GM18507 (cell line): ENCODE measurements at regions not wholly inside any gene's neighbourhood (a gene's known extent, or its start where the extent isn't known, plus 50 kb on each side); places are given as distances from the start of the nearest gene placed in this dataset.

Source experiments
- DNase-seq: peaks from one replicate; pipeline ENCODE4 v3.0.0; 2011; ENCODE audit warnings: low read depth; ENCODE audit not compliant: insufficient read length; ENCODE audit errors: extremely low spot score
- FAIRE-seq: peaks from 2 replicates; lab custom pipeline; 2011; peaks lifted over from hg19 to GRCh38; lab: Jason Lieb, UNC

DNA sequence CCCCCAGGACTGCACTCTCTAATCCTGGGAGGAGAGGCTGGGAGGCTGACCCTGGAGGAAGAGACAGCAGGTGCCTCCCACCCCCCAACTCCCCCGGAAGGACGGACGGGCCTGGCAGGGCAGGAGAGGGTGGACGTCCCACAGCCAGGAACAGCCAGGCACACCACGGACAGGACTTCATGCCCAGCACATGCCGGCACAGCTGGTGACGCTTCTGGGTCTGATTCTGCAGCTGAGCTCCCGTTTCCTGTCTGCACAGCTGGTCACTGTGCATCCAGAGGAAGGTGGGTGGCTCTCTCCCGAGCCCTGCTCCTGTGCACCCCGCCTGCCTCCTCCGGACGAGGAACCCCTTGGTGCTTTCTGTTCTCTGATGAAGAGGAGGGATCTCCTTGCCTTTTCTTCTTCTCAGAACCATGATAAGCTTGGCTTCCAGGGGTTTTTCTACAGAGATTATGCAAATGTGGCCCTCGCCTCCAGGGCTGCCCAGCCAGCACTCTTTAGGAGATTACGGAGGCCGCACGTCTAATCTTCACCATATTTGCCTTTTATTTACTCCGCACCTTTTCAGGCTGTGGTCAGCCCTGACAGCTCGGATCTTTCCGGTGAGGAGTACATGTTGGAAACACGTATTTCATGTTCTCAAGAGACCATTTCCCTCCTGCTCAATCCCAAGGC is 1295.8 kb downstream of the BRD1 start:
- FAIRE-seq (no peak), DNase-seq (no peak)

DNA sequence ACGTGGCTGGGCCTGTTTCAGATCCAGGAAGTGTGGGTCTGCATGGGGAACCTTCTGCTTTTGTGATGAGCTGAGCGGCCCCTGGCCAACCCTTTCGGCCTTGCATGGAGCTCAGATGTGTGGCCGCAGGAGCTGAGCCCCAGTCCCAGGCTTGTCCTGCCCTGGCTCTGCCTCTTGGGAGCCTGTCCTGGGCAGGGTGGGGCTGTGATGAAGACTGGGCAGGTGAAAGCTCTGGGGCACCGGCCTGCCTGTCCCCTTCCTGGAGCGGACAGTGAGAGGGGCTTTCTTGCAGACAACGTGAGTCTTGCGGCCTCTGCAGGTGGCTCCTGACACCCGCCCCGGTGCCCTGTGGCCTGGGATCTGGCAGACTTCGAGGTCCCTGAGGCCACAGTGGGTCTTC is 1296.6 kb downstream of the BRD1 start:
- DNase-seq: no peak

DNA sequence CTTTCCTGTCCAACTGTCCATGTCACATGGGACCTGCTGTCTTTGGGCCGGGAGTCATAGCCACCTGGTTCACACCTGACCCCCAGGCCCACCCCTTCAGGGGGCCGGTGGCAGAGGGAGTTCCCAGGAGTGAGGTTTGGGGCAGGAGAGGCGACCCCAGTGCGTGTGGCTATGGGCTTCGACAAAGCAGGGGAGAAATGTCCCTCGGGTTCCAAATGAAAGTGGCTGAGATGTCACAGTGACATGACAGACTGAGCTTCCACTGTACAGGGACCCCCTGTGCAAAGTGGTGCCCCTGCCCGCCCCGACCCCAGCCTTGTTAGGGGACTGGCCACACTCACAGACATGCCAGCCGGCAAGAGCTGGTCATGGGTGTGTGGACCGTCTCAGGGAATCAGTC is 1297.0 kb downstream of the BRD1 start:
- DNase-seq: no peak
- FAIRE-seq: no peak

More for the DNA sequence above, 1296.6 kb downstream of the BRD1 start:
- FAIRE-seq: no peak

DNA sequence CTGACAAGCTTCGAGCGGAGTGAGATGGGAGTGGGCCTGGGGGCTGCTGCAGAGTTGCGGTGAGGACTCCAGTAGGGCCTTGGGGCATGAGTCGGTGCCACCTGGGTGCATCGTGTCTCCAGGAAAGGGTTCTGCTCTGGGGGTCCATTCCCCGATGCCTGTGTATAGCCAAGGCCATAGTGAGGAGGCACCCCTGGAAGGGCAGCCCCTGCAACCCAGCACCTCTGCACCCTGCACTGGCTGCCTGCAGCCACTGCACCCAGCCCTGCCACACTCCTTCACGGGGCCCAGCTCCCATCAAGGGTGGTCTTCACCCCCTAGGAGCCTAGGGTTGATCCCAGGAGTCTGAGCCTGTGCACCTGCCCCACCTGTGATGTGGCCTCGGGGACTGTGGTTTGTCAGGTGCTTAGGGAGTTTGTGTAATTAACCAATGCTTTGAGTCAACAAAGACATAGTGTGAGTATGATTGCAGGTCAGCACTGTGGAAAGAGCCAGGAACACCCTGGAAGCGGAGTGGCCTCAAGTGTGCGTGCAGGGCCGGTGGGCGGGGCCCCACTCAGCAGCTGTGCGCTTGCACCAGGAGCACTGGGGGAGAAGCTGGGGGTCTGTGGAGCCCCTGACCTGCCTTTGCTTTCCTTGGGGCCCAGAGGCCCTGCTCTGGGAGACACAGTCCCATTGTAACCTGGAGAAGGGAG is 1299.3 kb downstream of the BRD1 start:
- DNase-seq (no peak), FAIRE-seq (no peak)

DNA sequence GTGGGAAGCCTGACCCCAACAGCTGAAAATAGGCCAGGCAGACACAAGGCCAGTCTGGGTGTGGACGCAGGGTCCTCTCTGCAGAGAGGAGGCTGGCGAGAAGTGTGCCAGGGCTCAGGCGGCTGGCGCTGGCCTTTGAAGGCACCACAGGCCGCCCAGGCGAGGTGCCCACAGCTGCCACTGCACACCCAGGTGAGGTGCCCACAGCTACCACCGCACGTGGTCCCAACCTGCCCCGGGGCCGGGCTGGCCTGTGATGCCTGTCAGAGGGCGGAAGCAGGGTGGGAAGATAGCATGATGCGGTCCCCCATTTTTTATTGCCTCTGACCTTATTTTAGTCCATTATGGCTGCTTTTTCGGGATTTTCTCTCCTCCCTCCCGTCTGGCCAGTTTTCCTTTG is 1303.9 kb downstream of the BRD1 start:
- no peak for FAIRE-seq
- no peak for DNase-seq

DNA sequence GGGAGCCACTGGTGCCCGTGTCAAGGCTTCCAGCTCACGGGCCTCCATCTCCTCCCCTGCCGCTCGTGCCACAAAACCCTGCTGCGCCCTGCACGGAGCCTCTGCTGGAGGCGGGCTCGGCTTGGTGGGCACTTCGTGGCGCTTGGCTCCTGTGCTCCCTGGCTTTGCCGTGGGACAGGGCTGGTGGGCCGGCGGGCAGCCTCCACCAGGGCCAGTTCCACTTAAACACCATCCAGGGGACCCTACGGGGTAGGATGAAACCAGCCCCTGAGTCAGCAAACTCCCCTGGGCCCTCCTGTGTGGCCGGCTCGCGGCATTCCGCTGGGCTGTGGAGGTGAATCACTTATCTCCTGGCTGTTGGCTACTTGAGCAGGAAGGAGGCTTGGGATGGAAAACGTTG is 1304.6 kb downstream of the BRD1 start:
- no peak for FAIRE-seq
- no peak for DNase-seq

DNA sequence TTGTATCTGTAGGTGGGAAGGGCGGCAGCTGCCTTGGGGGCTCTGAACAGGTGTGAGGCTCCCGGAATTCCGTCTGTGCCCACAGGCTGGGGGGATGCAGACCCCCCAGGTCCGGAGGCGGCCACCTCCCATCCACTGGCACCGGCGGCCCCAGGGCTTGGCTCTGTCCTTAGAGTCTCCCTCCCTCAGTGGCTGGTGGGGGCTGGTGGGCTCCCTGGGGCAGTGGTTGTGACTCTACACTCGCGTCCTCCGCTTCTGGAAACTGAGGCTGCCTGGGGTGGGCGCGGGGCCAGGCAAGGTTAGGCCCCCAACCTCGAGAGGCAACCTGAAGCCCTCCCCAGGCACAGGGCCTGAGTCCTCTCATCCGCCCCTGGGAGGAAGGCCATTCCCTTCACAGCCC is 1305.4 kb downstream of the BRD1 start:
- no peak for FAIRE-seq
- DNase-seq: no peak

DNA sequence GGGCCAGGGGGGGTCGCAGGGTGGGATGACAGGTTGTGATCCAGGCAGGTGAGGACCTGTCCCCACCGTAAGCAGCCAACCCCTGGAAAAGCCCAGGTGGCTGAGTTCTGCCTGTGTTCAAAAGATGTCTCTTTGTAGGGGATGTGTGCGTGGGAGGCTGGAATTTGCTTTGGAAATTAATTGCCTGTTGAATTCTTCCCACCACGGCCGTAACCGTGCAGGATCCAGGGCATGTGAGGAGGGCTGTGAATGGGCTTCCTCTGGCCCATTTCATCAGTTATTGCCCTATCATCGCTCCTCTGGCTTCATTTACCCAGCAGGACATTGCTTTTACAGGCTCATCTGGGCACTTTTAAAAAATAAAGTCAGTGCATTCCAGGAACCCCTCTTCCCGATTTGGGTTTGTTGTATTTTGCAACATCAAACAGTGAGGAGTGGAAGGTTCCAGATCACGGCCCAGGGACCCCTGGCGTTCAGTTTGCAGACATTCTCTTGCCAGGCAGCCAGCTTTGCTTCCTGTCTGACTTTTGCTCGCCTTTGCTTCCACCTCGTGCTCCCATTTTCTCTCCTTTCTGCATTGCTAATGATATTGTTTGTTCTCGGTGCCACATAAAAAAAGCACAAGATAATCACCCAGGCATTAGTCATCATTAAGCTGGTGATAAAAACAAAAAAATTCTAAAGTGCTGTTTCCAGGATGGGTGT is 1306.6 kb downstream of the BRD1 start:
- FAIRE-seq: no peak

DNA sequence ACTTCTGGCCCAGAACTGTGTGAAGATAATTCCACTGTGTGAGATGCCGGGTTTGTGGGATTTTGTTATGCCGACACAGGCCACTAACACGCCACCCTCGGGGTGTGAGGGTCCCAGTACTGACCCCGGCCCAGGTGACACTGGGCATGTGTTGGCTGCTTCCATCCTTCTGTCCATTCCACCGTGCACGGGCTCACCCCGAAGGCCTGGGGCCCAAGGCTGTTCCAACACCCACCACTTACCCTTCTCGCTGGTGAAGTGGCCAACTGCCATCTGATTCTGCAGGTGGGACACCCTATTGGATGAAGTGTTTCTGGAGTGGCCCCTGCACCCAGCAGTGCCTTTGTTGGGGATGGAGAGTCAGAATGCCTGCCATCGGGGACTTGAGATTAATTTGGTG is 1307.5 kb downstream of the BRD1 start:
- FAIRE-seq: no peak
- no peak for DNase-seq

More for the DNA sequence above, 1306.6 kb downstream of the BRD1 start:
- DNase-seq: no peak

DNA sequence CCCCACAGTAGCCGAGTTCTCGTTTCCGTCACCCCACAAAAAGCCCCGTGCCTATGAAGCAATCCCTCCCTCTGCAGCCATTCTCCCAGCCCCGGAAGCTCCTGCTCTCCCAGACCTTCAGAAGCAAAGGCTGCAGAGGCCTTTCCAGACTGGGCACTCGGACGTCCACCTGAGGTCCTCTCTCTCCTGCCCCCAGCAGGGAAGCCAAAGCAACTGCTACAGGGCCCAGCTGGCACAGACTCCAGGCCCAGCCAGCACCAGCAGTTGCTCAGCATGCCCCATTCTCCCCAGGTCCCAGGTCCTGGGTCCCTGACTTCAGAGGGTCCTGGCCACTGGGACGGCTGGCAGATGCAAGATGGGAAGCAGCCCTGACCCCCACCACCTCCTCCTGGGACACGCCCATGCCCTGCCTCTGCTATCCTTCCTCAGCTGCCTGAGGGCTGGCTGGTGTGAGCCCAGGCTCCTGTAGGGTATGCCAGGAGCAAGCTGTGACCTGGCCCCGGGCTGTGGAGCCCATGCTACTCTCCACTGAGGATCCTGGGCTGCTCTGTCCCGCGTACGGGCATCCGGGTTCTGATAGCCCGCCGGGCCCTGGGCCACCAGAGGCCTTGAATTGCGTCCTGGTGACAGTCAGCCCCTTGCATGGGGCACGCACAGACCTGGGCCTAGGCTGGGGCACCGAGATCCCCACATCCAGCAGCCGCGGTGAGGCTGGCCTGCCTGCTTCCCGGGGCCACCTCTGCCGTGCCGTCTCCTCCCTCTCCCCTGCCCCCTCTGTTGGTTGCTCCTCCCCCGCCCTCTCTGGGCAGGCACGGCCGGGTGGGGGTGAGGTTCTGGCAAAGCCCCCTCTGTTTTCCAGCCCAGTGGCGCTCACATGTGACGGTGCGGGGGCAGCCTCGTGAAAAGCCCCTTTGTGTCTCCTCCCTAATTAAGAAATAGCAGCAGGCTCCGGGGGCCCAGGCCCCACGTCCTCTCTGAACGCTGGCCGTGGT is 1310.3 kb downstream of the BRD1 start:
- FAIRE-seq (no peak), DNase-seq (no peak)

DNA sequence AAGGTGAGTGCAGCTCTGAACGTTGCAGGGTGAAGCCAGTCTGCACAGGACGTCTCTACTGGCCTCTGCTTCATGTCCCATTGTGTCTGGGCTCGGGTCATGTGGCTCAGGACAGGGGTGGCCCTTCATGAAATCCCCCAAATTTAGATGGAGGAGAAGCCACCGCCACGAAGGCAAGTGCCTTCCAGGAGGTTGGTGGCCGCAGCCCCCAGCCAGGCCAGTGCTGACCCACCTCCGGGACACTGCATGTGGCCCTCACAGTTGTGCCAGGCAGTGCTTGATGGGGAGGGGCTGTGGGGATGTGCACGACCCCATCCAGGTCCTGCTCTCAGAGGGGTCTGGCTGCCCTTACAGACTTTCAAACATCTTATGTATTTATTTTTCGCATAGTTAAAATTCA is 1311.1 kb downstream of the BRD1 start:
- DNase-seq: no peak
- FAIRE-seq: no peak

DNA sequence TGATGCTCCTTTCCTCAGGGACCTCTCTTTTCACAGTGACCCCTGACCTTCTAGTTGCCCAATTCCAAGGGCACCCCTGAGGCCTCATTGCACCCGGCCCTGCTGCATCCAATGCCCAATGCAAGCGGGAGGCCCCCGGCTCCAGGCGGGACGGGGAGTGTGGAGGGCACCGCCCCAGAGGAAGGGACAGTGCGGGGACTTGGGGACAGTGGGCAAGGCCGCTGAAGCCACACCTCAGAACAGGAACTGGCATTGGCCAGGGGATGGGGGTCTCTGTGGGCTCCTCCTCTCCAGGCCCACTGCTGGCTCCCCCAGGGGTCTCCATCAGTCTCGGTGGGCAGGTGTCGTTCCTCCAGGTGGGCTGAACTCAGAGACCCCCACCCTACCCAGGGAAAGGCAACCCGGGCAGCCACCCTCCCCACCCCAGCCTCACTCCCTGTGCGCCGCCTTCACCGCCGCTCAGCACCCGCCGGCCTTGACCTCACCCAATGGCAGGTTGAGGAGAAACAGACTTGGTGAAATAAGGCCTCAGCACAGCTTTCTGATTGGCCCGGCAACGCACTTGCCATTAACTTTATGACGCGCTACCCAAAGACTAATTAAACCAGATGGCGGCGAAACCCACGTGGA is 1312.0 kb downstream of the BRD1 start:
- no peak for FAIRE-seq
- DNase-seq: no peak

DNA sequence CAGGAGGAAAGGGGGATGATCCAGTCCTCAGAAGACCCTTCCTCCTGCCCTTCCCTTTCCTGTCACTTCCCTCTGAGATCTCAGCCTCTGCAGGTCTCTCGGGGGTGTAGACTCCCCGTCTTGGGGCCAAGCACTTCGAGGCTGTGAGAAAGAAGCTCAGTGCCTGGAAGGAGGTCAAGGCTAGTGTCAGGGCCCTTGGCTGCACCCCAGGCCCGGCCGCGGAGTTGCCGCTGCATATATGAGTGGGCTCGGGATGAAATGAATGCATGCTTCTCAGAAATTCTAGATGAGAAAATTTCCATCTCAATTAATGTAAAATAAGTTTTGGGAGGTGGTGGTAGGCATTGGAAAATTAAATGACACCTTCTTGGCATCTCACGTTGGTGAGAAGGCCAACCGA is 1313.7 kb downstream of the BRD1 start:
- FAIRE-seq (no peak), DNase-seq (no peak)

DNA sequence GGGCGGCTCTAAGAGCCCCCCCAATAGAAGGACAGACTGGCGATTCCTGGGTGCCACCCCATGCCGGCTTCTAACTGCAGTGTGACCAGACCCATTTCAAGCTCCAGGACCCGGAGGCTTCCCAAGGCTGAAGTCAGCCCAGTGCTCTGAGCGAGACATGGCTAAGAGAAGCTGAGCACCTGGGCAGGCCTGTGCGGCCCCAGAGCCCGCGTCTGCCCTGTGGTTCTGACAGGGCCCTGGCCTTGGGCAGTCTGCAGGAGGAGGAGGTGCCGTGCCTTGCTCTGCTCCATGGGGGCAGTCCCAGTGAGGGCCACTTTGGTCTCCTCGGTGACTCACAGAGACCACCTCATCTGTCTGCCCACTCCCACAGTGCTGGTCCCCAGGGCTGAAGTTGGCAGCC is 1314.2 kb downstream of the BRD1 start:
- FAIRE-seq (no peak), DNase-seq (no peak)

DNA sequence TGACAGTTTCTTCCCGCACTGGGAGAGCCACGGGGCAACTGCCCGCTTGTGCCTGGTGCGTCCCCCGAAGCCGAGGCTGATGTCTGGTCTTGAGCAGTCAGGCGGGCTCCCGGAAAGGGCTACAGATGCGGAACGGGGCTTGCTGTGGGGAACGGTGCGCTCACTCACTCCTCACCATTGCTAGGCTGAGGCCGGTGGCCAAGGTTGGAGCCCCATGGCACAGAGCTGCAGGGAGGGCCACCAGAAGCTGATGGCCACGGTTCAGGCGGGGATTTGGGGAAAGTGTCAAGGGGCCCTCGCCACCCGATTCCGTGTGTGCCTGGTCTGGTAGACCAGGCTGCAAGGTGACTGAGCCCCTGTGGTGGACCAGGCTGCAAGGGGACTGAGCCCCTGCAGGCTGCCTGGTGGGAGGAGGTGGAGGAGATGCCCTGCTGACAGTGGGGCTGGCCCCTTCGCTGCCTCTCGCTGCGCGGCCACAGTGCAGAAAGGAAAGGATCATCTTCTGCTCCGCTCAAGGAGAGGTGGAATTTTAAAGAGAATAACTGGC is 1315.8 kb downstream of the BRD1 start:
- no peak for DNase-seq
- no peak for FAIRE-seq

DNA sequence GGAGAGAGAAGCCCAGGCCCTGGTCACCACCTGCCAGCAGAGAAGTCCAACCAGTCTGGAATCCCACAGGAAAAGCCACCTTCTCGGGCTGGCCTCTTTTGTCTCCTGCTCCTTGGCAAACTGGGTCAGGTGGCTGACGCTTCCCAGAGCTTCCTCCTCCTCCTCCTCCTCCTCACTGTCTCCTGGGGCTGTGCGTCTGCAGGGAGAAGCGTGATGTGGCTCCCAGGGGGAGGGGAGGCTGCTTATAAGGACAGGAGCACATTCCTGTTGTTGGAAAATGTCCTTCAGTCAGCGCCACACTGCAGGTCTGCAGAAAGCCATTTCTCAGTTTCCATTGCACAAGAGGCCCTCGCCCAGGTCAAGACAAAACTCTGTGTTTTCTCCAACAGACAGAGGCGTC is 1316.5 kb downstream of the BRD1 start:
- FAIRE-seq: no peak
- no peak for DNase-seq

DNA sequence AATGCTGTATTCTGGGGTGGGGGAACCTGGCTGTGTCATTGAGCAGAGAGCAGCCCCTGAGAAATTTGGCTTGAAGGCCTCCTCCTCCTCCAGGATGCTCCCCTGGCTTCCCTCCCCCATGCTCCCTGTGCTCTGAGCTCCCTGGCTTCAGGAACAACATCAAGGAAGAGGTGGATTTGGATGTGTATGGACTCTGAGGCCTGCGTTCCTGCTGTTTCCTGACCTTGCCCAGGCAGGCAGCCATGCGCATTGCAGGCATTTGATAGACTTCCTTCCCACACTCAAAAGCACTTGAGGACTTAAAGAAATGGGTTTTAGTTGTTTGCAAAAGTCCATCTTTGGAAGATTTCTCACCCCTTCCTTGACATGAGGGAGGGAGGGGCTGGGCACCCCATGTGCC is 1317.1 kb downstream of the BRD1 start:
- DNase-seq (no peak), FAIRE-seq (no peak)

DNA sequence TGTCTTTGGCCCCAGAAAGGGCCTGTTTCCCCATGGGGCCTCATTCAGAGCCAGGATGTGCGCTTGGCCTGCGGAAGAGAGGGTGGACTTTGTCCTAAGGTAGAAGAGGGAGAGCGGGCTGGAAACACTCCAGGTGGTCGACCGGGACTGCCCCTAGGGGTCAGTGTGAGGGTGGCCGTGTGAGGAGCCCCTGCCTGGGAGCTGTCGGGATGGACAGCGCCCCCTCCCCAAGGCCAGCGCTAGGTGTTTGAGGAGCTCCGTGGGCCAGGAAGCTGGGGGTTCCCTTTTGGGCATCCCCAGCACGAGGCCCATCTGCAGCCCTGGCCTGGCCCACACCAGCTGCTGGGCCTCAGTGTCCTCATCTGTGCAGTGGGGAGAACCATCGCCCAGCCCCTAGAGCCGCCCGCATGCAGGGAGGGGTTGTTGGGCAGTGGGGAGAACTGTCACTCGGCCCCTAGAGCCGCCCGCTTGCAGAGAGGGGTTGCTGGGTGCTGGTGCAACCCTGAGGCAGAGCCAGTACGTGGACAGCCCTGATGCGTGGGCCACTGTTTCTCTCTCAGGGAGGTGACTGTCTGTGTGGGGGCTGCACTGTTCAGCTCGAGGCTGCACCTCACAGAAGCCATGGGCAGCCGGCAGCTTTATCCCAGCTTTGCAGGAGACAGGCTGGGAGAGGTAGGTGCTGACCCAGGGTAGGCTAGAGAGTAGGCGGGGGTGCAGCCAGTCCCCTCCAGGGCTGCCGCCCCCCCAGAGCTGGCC is 1319.9 kb downstream of the BRD1 start:
- FAIRE-seq (no peak), DNase-seq (no peak)
